Liver (tissue), 3 donors: ENCODE measurements at regions not wholly inside any gene's neighbourhood (a gene's known extent, or its start where the extent isn't known, plus 50 kb on each side); places are given as distances from the start of the nearest gene placed in this dataset.

Source experiments
- FOXA1 ChIP-seq: IDR thresholded peaks from 2 replicates; pipeline ENCODE4 v1.6.1; 2016; ENCODE audit warnings: antibody characterized with exemption
- HNF4A ChIP-seq, 2 donors: conservative IDR thresholded peaks; 2 replicates each; pipeline ENCODE4 v1.6.1; 2016; ENCODE audit warnings: antibody characterized with exemption in 2 of 2, mild to moderate bottlenecking in 2 of 2
- JUND ChIP-seq, 2 donors: IDR thresholded peaks; 2 replicates each; pipeline ENCODE4 v1.6.1; 2016; ENCODE audit warnings: antibody characterized with exemption in 2 of 2
- NR2F2 ChIP-seq: IDR thresholded peaks from 2 replicates; pipeline ENCODE4 v1.6.1; 2016; ENCODE audit warnings: antibody characterized with exemption
- SP1 ChIP-seq: IDR thresholded peaks from 2 replicates; pipeline ENCODE4 v1.6.1; 2018; ENCODE audit warnings: antibody characterized with exemption, mild to moderate bottlenecking
- TAF1 ChIP-seq: conservative IDR thresholded peaks from 2 replicates; pipeline ENCODE4 v1.6.1; 2016; ENCODE audit warnings: antibody characterized with exemption, mild to moderate bottlenecking
- TF ChIP-seq, protein P1 (sequence below): IDR thresholded peaks from 2 replicates; pipeline ENCODE4 v1.6.1; 2016; ENCODE audit warnings: antibody characterized with exemption
- TF ChIP-seq, protein P2 (sequence below): fragments of 150-350 bp; IDR thresholded peaks from 2 replicates; pipeline ENCODE4 v1.5.1; 2017; ENCODE audit warnings: improper control_type of control experiment, low read depth, low read length; ENCODE audit not compliant: missing input control
- TF ChIP-seq, protein P3 (sequence below): IDR thresholded peaks from 2 replicates; pipeline ENCODE4 v1.6.1; 2016; ENCODE audit warnings: antibody characterized with exemption, mild to moderate bottlenecking
- donor health status: healthy.
- donor health status: healthy.

DNA sequence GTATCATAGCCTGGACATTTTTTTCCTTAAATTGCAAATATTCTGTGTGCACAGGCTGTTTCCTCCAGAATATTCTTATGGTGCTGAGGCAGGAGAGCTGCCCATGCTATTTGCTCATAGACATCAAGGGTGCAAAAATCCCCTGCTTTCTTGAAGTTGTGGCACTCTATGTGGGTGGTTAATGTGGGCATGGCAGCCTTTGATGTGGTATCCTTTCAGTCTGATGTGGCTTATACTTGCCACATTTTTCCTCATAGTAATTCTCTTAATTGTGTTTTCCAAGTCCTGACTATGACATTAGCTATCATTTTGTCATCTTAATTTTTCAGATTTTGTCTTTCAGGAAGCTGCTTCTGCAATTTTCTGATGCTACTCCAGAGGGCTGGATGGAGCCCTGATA lies 353.3 kb downstream of the YTHDC2 start:
- TF ChIP-seq, protein P1, sequence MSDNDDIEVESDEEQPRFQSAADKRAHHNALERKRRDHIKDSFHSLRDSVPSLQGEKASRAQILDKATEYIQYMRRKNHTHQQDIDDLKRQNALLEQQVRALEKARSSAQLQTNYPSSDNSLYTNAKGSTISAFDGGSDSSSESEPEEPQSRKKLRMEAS = no peak
- TF ChIP-seq JUND (IDR thresholded peaks at IDR 0.05) (no peak), SP1 (no peak), NR2F2 (no peak), HNF4A (conservative IDR thresholded peaks at IDR 0.05) (no peak), FOXA1 (no peak), TAF1 (no peak)
- TF ChIP-seq, protein P2, sequence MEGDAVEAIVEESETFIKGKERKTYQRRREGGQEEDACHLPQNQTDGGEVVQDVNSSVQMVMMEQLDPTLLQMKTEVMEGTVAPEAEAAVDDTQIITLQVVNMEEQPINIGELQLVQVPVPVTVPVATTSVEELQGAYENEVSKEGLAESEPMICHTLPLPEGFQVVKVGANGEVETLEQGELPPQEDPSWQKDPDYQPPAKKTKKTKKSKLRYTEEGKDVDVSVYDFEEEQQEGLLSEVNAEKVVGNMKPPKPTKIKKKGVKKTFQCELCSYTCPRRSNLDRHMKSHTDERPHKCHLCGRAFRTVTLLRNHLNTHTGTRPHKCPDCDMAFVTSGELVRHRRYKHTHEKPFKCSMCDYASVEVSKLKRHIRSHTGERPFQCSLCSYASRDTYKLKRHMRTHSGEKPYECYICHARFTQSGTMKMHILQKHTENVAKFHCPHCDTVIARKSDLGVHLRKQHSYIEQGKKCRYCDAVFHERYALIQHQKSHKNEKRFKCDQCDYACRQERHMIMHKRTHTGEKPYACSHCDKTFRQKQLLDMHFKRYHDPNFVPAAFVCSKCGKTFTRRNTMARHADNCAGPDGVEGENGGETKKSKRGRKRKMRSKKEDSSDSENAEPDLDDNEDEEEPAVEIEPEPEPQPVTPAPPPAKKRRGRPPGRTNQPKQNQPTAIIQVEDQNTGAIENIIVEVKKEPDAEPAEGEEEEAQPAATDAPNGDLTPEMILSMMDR = no peak
- TF ChIP-seq, protein P3, sequence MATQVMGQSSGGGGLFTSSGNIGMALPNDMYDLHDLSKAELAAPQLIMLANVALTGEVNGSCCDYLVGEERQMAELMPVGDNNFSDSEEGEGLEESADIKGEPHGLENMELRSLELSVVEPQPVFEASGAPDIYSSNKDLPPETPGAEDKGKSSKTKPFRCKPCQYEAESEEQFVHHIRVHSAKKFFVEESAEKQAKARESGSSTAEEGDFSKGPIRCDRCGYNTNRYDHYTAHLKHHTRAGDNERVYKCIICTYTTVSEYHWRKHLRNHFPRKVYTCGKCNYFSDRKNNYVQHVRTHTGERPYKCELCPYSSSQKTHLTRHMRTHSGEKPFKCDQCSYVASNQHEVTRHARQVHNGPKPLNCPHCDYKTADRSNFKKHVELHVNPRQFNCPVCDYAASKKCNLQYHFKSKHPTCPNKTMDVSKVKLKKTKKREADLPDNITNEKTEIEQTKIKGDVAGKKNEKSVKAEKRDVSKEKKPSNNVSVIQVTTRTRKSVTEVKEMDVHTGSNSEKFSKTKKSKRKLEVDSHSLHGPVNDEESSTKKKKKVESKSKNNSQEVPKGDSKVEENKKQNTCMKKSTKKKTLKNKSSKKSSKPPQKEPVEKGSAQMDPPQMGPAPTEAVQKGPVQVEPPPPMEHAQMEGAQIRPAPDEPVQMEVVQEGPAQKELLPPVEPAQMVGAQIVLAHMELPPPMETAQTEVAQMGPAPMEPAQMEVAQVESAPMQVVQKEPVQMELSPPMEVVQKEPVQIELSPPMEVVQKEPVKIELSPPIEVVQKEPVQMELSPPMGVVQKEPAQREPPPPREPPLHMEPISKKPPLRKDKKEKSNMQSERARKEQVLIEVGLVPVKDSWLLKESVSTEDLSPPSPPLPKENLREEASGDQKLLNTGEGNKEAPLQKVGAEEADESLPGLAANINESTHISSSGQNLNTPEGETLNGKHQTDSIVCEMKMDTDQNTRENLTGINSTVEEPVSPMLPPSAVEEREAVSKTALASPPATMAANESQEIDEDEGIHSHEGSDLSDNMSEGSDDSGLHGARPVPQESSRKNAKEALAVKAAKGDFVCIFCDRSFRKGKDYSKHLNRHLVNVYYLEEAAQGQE = no peak
